GM12878 (cell line): ENCODE measurements at regions not wholly inside any gene's neighbourhood (a gene's known extent, or its start where the extent isn't known, plus 50 kb on each side); places are given as distances from the start of the nearest gene placed in this dataset.

Source experiments
- CHD4 ChIP-seq: fragments of 200-600 bp; sonication (generic); IDR thresholded peaks from 2 replicates; pipeline ENCODE4 v1.6.1; 2016; ENCODE audit warnings: mild to moderate bottlenecking
- CTCF ChIP-seq, 3 experiments: IDR thresholded peaks in 2 of 3; conservative IDR thresholded peaks in 1 of 3; 2 replicates each; pipeline ENCODE4 v1.5.1; 2011; ENCODE audit warnings: low read depth in 3 of 3, low read length in 3 of 3, mild to moderate bottlenecking in 3 of 3, control low read depth in 2 of 3, moderate library complexity in 2 of 3, inconsistent platforms in 1 of 3, mixed read lengths in 1 of 3; ENCODE audit not compliant: control insufficient read depth in 2 of 3, insufficient read depth in 1 of 3; ENCODE audit errors: extremely low read depth in 1 of 3
- EZH2 ChIP-seq: IDR thresholded peaks from 2 replicates; pipeline ENCODE4 v1.6.1; 2012; ENCODE audit warnings: low read depth, mild to moderate bottlenecking, control low read depth, inconsistent platforms, low read length, borderline replicate concordance; ENCODE audit not compliant: control insufficient read depth
- FOS ChIP-seq: IDR thresholded peaks from 3 replicates; pipeline ENCODE4 v1.6.1; 2011; ENCODE audit warnings: borderline replicate concordance; ENCODE audit not compliant: insufficient read length; ENCODE audit errors: extremely low read depth
- MTA3 ChIP-seq: IDR thresholded peaks from 2 replicates; pipeline ENCODE4 v1.6.1; 2012; ENCODE audit warnings: low read length, inconsistent platforms, borderline replicate concordance
- TAF1 ChIP-seq: IDR thresholded peaks from 2 replicates; pipeline ENCODE4 v1.6.1; 2011; ENCODE audit warnings: mild to moderate bottlenecking, low read depth, low read length, borderline replicate concordance
- ZNF207 ChIP-seq: fragments of 450-650 bp; IDR thresholded peaks from 2 replicates; pipeline ENCODE4 v1.6.1; 2014; ENCODE audit warnings: antibody characterized with exemption, mild to moderate bottlenecking, borderline replicate concordance
- ZNF622 ChIP-seq: fragments of 450-650 bp; IDR thresholded peaks from 2 replicates; pipeline ENCODE4 v1.6.1; 2017; ENCODE audit warnings: mild to moderate bottlenecking, inconsistent platforms
- TF ChIP-seq, protein P1 (sequence below): IDR thresholded peaks from 2 replicates; pipeline ENCODE4 v1.6.1; 2012; ENCODE audit warnings: low read depth, low read length, improper control_type of control experiment
- TF ChIP-seq, protein P2 (sequence below): IDR thresholded peaks from 2 replicates; pipeline ENCODE4 v1.6.1; 2012; ENCODE audit warnings: low read depth, low read length, improper control_type of control experiment
- TF ChIP-seq, protein P3 (sequence below): fragments of 450-650 bp; IDR thresholded peaks from 2 replicates; pipeline ENCODE4 v1.6.1; 2017; ENCODE audit warnings: low read depth, mild to moderate bottlenecking, moderate library complexity

DNA sequence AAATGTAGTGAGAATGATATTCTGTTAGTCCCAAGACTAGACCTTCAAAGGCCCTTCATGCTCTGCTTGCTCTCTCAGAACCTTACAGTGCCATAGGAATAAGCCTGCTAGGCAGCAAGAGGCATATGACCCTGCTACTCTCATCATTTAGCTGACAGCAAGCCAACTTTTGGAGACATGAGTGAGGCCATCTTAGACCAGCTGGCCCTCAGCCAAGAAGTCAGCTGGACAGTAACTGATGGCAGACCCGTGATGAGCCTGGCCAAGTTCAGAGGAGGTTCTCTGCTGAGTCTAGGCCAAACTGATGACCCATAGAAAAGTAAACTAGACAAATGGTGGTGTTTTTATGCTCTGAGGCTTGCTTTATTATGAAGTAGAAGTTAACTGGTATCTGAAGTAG lies 82.6 kb downstream of the C18orf54 start:
- no peak for TF ChIP-seq ZNF207
- TF ChIP-seq, protein P1, sequence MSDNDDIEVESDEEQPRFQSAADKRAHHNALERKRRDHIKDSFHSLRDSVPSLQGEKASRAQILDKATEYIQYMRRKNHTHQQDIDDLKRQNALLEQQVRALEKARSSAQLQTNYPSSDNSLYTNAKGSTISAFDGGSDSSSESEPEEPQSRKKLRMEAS: no peak
- TF ChIP-seq EZH2: no peak
- no peak for TF ChIP-seq CTCF (IDR thresholded peaks at IDR 0.05 in 2 of 3, conservative IDR thresholded peaks at IDR 0.05 in 1 of 3; ENCODE audit: control insufficient read depth in 2 of 3, extremely low read depth in 1 of 3, insufficient read depth in 1 of 3, low read depth in 3 of 3, low read length in 3 of 3)
- TF ChIP-seq CHD4: no peak
- TF ChIP-seq ZNF622: no peak
- TF ChIP-seq, protein P2, sequence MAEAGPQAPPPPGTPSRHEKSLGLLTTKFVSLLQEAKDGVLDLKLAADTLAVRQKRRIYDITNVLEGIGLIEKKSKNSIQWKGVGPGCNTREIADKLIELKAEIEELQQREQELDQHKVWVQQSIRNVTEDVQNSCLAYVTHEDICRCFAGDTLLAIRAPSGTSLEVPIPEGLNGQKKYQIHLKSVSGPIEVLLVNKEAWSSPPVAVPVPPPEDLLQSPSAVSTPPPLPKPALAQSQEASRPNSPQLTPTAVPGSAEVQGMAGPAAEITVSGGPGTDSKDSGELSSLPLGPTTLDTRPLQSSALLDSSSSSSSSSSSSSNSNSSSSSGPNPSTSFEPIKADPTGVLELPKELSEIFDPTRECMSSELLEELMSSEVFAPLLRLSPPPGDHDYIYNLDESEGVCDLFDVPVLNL: no peak
- no peak for TF ChIP-seq TAF1
- no peak for TF ChIP-seq FOS
- no peak for TF ChIP-seq MTA3
- TF ChIP-seq, protein P3, sequence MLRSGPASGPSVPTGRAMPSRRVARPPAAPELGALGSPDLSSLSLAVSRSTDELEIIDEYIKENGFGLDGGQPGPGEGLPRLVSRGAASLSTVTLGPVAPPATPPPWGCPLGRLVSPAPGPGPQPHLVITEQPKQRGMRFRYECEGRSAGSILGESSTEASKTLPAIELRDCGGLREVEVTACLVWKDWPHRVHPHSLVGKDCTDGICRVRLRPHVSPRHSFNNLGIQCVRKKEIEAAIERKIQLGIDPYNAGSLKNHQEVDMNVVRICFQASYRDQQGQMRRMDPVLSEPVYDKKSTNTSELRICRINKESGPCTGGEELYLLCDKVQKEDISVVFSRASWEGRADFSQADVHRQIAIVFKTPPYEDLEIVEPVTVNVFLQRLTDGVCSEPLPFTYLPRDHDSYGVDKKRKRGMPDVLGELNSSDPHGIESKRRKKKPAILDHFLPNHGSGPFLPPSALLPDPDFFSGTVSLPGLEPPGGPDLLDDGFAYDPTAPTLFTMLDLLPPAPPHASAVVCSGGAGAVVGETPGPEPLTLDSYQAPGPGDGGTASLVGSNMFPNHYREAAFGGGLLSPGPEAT: no peak
